EL (cell line): ENCODE measurements at regions not wholly inside any gene's neighbourhood (a gene's known extent, or its start where the extent isn't known, plus 50 kb on each side); places are given as distances from the start of the nearest gene placed in this dataset.
"Not testable (repeated sequence)": the region's sequence is repeated elsewhere in the genome, so short reads cannot be mapped to it uniquely, and the experiment has no call there.

Experiments used
- DNase-seq: peaks from one replicate; pipeline ENCODE4 v3.0.0-alpha.2; 2016

- DNase-seq = no peak
Observed at GRCh38 chr3:137464341-137464740, 299.8 kb upstream of the SOX14 start.

DNA sequence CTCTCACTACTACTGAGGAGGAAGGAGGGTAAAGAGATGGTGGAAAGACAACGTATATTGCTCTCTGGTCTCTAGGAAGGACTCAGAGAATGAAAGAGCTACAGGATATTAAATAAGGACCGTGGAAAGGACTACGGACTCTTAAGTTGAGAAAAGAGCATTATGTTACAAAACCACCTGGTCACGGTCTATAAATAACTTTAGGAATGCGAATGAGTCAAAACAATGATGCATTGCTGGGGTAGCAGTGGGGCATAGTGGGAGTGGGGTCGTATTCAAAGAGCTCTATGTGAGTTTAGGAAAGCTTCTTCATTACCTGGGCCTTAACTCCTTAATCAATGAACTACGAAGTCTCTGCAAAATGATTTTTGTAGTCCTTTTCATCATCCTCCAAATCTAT, 295.7 kb upstream of the SOX14 start:
- no peak for DNase-seq

GRCh38 chr3:137469263-137469662, 294.9 kb upstream of the SOX14 start:
- DNase-seq = no peak

GRCh38 chr3:137471130-137471529, 293.0 kb upstream of the SOX14 start:
- DNase-seq = no peak

DNA sequence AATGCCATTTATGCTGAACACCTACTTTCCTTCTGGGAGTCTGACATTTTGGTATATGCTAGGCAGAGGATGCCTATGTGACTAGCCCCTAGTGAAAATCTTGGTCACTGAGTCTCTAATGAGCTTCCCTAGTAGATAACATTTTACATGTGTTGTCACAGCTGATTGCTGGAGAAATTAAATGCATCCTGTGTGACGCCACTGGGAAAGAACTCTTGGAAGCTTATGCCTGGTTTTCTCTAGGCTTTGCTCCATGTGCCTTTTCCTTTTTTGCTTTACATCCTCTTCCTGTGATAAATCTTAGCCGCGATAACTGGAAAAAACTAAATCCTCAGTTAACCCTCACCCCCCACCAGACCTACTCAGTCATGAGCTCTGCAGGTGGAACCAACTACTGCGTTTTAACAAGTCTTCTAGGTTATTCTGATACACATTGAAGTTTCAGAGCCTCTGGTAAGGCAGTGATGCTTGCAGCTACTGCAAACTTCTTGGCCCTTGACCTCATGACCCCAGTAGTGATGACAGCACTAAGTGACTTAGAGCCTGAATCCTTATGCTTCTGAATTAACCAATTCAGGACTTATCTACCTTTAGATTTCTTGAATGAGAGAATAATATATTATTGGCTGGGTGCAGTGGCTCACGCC, 292.4 kb upstream of the SOX14 start:
- no peak for DNase-seq

- DNase-seq = no peak
Observed at GRCh38 chr3:137477614-137478013, 286.5 kb upstream of the SOX14 start.

DNA sequence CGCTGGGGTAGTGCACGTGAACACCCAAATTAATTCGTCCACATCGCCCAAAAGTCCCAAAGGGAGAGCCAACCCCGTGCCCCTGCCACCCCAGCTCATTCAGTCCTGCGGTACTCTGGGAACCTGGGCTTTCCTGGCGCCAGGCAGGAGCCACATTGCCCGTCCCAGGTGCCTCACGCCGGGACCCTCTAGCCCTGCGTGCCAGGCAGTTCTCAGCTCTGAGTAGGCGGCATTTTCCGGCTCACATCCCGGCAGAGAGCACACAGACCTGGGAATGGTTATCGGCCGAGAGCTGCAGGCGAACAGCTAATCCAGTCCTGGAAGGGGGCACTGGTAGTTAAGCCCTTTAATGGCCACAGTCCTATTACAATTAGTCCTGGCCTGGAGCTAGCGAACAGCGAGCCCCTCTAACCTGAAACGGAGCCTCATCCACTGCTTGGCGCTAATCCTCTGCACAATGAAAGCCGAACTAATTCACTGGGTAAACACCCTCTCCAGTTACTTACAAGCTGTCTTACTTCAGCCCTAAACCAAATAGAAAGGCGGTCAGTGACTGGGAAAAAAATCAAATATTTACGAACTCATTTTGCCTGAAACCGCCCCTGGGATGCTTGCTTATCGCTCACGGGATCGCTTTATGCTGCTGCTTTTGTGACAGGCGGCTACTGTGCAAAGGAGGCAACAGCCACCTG, 254.6 kb upstream of the SOX14 start:
- DNase-seq = no peak

DNA sequence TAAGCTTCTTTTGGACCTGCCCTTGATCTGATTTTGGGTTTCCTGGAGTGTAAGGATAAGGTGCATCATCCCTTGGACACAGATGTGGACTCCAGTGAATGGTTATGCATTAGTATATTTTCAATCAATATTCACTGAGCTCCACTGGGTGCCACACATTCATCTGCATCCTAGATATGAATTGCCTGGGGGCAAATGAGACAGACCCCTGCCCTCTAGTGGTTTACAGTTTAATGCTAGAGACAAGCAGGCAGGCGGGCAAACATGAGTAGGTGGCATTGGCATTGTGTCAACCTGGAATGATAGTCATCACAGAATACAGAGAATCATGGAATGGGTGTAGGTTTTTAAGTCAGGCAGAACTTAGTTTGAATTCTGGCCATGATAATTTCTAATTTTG, 252.5 kb upstream of the SOX14 start:
- no peak for DNase-seq

GRCh38 chr3:137514853-137515252, 249.3 kb upstream of the SOX14 start:
- DNase-seq = no peak

DNA sequence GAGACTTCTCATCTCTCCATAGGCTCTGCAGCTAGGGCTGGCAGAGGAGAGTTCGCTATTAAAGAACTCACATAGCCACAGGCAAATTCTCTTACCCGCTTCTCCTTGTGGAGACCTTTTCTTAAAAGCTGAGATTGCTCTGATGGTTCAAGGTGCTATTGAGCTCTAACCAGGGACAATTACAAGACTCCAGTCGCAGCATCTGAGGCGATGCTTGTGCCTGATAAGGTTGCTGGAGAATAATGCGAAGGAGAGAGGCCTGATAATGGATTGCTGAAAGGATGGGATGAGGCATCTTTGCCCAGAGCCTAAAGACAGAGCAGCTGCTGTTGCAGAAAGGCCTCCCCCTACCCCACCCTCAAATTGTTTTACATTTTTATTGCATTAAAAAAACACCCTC, 244.5 kb upstream of the SOX14 start:
- no peak for DNase-seq

DNA sequence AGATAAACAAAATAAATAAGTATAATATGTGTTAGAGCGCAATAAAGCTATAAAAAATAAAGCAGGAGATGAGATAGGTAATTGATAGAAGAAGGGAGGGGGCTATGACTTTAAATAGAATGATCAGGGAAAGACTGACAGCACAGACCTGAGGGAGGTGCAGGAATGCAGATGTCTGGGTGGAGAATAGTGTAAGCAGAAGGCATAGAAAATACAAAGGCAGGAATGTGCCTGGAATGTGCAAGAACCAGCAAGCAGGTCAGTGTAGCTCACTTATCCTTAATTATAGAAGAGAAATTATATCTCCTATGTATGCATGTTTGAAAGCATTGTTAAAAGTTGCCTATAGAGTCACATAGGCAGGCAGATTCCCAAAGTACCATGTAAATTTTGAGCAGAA, 239.4 kb upstream of the SOX14 start:
- no peak for DNase-seq

DNA sequence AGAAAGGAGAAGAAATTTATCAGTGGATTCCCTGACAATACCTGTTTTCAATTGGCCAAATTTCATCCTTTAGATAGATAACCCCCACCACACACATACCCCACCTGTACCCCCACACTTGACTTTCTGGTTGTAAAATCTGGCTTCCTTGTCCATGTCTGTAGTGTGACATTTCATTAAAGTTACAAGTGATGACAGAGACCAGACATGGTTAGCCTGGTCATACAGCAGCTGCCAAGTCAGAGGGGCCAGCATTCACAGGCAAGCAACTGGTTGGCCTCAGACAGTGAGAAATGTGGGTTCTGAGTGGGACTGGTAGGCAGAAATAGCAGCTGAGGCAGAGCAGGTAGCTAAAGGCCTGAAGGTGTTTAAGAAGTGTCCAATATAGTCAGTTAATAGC, 238.6 kb upstream of the SOX14 start:
- no peak for DNase-seq

DNA sequence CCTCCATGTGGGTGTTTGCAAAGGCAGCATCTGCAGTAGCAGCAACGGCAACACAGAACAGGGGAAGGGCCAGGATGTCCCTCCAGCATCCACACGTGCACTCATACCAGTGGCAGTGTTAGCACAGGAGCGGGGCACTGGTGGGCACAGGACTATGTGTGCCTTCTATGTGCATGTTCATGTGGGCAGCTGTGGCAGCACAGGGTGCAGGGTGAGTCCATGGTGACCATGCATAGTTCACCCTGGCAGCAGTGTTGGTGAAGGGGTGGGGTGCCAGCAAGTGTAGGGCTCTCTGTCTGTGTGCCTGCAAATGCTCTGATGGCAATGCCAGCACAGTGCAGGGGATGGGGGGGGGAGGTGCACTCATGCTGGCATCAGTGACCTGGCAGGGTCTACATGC, 222.1 kb upstream of the SOX14 start:
- DNase-seq = no peak

DNA sequence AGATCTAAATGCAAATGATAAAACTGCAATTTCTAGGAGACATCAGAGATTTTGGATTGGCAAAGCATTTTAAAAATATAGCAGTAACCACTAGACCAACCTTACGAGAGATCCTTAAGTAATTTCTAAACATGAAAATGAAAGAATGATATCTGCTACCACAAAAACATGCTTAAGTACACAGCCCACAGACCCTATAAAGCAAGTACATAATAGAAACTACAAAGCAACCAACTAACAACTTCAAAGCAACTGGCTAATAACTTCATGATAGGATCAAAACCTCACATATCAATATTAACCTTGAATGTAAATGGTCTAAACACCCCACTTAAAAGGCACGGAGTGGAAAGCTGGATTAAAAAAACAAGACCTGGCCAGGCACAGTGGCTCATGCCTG, 209.9 kb upstream of the SOX14 start:
- DNase-seq = no peak

- no peak for DNase-seq
Observed at GRCh38 chr3:137568880-137569279, 195.2 kb upstream of the SOX14 start.

- no peak for DNase-seq
Observed at GRCh38 chr3:137572931-137573330, 191.2 kb upstream of the SOX14 start.

DNA sequence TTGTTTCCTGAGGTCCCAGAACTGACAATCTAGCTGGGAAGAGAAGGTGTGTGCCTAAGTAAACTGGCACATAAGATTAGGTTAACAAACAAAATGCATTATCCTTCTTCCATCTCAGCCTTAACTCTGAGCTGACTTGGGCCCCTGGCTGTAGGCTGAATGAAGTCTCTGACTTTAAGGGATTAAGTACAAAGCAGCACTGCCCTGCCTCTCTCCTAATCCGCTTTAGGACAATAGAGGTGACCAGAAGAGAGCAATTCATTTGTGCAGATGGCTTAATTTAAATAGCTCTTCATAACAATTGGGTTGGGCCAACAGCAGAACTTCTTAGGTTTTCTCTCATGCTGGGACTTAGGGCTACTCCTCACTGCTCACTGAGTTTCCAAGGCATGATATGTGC, 181.6 kb upstream of the SOX14 start:
- DNase-seq = no peak

GRCh38 chr3:137583256-137583655, 180.9 kb upstream of the SOX14 start:
- DNase-seq = no peak

DNA sequence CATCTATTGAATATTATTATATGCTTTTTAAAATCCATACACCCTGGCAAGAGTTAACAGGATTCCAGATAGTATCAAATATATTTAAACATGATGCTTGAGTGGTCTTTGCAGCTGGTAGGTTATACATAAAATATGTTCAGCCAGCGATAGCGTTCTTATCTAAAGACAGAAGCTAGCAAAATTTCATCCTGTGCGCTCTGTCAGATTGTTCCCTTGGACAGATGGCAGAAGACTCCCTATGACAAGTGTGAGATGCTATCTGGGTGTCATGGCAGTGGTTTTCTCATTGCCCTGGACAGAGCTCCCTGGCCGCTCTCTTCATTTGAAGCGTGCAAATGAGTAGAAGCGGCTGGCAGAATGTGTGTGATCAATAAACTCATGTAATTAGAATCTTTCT, 175.2 kb upstream of the SOX14 start:
- no peak for DNase-seq

DNA sequence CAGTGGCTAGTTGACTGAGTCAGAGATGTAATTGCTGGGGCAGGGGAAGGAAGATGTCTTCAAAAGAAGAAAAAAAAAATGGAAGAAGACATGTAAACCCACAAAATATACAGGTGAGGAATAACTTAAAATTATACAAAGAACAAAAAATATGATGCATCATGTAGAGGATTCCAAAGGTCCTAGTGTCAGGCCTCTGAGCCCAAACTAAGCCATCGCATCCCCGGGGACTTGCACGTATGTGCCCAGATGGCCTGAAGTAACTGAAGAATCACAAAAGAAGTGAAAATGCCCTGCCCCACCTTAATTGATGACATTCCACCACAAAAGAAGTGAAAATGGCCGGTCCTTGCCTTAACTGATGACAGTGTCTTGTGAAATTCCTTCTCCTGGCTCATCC, 168.7 kb upstream of the SOX14 start:
- not testable (repeated sequence) for DNase-seq

DNA sequence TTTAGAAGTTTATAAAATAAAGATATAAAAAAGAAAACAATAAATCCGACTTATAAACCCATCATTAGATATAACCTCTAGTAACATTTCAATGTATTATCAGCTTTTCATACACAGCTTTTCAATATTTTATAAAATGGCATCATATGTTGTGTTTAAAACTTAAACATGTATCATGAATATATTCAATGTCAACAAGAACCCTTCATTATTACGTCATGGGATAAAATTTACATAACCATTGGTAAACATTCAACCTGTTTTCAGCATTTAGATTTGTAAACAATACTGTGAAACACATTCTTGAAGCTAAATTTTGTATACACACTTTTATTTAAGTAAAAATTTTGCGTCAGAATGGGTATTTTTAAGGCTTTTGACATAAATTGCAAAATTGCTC, 153.4 kb upstream of the SOX14 start:
- no peak for DNase-seq

- DNase-seq = no peak
Observed at GRCh38 chr3:137612291-137612690, 151.8 kb upstream of the SOX14 start.

DNA sequence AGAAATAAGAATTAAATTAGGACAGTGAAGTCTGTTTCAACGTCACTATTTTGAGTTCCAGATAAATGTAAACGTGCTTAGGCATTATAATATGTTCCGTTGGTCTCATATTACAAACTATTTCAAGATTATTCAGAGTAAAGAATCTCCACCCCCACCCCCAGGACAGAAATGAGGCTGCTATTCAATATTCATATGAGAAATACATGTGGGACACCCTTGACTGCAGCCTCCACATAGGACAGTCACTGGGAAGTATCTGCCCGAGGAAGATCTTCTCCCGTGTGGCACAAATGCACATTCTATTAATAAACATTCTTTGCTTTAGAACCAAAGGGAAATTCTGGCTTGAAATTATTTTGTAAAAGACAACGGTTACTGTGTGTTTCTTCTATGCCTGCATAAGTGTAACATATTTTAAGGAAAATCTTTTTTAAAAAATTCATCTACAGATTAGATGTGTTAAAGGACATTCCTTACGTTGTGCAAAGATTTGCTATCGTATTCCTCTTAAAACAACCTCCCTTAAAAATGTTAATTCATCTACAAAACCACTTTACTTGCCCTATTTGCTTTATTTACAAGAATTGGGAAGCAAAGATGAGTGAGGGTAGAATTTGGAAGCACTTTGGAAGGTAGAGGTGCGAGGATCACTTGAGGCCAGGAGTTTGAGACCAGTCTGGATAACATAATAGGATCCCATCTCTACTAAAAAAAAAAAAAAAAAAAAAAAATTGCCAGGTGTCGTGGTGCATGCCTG, 148.3 kb upstream of the SOX14 start:
- no peak for DNase-seq
